ENCODE measurements at regions not wholly inside any gene's neighbourhood (a gene's known extent, or its start where the extent isn't known, plus 50 kb on each side); places are given as distances from the start of the nearest gene placed in this dataset.
"Not testable (repeated sequence)": the region's sequence is repeated elsewhere in the genome, so short reads cannot be mapped to it uniquely, and the experiment has no call there.

DNA sequence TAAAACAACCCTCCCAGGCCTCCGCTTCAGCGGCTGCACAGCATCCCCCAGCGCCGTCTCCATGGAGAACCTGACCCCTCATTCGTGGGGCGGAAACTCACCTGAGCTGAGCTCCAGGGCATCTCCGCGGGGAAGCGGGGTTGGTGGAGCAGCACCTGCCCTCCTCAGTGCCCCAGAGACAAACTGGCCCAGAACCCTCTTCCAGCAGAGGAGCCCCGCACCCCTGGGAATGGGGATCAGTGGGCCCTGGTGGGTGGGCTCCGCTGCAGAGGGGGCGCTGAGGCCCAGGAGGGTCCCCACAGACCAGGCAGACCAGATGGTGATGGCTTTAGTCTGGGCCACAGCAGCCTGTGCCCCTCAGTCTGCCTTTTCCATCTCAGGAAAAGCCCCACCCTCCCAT, 261.2 kb downstream of the ADGRD1 start:
- not testable (repeated sequence) for DNase-seq

DNA sequence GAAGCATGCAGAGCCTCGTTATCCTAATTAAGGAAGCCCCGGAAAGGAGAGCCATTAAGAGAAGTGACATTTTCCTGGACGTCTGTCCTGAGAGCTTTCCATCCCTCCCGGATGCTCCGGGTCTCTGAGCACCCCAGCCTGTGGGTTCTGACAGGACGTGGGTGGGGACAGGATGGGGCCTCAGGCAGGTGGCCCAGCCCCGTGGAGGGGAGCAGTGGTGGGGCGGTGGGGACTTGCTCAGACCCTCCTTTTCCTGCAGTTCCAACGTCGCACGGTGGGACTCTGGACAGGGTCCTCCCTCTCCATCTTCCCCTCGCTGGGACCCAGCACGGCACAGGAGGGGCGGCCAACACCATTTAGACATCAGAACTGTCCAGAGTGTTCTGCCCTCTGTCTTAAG, 262.9 kb downstream of the ADGRD1 start:
- DNase-seq = not testable (repeated sequence)

DNA sequence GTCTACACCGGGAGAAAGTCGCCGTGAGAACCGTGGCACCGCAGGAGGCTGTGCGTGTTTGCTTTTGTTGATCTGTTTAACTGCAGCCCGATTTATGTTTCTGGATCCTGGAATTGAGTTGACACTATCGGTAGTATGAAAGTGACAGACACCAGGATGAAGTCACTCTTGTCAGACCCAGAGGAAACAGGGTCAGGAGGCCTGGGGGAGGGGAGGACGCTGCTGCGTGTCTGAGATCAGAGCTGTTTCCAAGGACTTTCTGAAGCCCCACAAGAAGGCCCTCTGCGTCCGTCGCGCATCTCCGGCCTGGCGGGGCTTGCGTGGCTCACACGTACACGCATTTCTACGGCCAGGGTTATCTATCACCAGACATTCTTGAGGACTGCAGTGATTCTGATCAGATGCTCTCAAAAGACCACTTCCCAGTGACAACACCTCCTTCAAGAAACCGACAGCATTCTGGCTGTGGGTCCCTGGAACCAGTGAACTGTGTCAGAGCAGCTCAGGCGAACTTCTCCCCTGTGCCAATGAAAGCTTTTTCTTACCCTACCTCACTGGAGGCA, 263.4 kb downstream of the ADGRD1 start:
- no peak for DNase-seq

- DNase-seq = no peak
These were observed 264.6 kb downstream of the ADGRD1 start for GRCh38 chr12:131218026-131218922.

DNA sequence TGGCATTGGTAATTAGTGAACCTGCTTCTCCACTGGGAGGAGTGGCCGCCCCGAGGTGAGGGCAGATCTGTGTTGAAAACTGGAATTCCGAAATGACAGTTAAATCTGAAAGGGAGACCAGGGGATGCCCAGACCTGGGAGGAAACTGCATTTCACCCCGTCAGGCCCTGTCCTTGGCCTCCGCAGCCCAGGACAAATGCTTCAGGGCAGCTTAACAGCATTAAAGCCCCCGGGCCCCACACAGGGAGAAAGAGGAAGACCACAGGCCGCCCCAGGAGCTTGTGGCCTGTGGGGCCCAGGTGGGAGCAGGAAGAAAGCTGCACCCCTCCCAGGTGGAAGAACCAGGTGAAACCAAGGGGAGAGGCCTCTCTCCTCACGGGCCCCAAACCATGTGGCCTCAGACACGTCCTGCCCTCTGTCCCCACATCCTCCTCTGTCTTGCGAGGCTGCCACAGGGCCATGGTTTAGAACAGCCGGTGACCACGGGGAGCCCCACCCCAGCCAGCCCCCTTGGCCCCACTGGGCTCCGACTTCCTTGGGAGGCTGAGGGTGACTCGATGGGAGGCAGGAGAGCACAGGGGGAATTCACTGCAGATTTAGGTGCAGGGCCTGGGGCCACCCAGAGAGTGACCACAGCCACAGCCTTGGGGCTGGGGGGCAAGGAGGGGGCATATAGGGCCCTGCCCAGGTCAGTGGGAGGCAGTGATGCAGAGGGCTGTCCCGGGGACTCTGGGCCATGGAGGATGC, 265.4 kb downstream of the ADGRD1 start:
- DNase-seq = no peak

- DNase-seq = no peak
These were observed 266.1 kb downstream of the ADGRD1 start for GRCh38 chr12:131219670-131220330.

GRCh38 chr12:131220331-131220685, 266.6 kb downstream of the ADGRD1 start:
- DNase-seq = no peak

- no peak for DNase-seq
These were observed 267.6 kb downstream of the ADGRD1 start for GRCh38 chr12:131221061-131221956.

- DNase-seq = no peak
These were observed 268.2 kb downstream of the ADGRD1 start for GRCh38 chr12:131221957-131222328.

DNA sequence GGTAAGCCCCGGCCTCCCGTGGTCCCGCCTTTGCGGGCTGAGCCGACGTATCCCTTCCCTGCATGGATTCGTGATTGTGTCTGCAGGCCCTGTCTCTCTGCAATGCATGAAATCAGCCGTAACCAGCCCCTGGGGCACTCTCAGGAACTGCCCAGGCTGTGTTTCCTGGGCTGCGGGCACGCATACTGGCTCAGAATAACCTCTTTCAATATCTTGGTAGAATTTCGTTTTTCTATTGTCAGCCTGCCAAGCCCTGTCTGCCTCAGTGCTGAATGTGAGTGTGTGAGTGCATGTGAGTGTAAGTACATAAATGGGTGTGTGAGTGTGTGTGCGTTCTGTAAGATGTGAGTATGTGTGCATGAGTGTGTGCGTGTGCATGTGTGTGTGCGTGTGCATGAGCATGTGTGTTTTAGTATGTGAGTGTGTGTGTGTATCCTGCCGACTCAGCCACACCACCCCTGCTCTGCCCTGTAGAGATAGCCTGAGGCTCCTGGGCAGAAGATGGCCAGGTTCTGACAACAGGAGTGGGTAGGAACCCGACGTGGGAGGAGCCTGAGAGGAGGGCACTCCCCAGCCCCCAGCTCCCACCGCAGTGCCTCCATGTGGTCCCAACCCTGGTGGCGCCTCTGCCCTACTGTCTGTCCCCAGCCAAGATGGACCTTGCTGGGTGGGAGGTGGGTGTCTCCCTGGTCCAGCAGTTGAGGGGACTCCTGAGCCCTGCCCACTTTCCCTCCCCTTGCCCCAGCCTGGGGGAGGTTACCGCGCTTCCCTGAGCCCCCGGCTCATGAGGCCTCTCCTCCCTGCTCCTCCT, 268.8 kb downstream of the ADGRD1 start:
- DNase-seq = no peak

DNA sequence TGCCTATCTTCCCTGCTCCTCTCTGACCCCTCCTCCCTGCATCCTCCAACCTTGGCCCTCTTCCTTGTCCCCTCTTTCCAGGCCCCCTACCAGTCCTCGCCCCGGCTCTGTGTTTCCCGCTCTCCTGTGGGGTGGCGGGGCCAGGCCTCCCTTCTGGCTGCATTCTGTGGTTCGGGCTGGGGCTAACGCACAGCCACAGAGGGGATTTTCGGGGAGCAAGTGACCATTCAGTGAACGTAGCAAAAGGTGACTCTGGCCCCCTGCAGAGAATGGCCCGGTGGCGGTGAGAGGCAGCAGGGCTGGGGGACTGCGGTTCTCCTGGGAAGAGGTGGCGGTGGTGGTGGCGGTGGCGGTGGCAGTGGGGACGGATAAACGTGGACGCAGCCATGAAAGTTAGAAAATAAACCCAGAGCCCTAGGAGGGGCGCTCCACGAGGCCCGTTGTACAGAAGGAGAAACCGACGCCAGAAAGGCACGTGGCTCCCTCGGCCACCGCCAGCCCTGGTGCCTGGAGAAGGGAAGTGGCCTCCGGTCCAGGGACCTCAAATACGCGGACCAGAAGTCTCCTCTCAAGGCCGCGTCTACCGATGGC, 269.6 kb downstream of the ADGRD1 start:
- DNase-seq = no peak

DNA sequence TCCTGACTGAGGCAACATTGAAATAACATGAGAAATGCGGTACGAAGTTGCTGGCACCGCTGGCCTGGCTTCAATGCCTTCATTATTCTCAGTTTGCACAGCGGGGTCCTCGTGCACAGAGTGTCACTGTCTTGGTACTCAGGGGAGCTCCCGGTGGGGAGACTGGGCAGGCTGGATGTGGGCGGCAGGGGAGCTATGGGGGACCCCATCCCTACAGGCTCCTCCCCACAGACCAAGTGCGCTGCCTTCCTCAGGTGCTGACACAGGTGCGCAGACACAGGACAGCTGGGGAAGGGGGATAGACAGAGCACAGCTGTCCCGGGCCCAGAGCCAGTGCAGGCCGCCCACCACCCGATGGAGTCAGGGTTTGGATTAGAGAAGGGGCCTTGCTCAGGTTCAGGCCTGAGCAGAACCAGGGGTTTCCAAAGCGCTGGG, 270.1 kb downstream of the ADGRD1 start:
- no peak for DNase-seq

GRCh38 chr12:131224226-131225065, 270.7 kb downstream of the ADGRD1 start:
- DNase-seq = not testable (repeated sequence)

DNA sequence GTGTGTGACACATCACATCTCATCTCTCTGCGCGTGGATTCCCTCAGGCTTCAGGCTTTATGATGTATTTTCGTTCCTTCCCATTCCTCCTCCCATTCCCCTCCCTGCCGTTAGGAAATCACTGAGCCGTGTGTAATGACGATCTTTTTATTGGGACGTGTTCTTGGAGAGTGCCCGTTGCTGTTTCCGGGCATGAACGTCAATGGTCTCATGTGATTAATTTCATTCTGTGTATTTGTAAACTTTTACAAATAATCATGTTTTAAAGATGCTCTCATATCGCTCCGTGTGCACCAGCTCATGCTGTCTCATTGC, 271.3 kb downstream of the ADGRD1 start:
- DNase-seq = not testable (repeated sequence)

GRCh38 chr12:131226345-131227265, 272.9 kb downstream of the ADGRD1 start:
- DNase-seq = no peak

DNA sequence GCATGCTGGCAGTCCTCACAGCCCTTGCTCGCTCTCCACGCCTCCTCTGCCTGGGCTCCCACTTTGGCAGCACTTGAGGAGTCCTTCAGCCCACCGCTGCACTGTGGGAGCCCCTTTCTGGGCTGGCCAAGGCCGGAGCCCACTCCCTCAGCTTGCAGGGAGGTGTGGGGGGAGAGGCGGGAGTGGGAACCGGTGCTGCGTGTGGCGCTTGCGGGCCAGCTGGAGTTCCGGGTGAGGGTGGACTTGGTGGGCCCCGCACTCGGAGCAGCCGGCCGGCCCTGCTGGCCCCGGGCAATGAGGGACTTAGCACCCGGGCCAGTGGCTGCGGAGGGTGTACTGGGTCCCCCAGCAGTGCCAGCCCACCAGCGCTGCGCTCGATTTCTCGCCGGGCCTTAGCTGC, 273.9 kb downstream of the ADGRD1 start:
- DNase-seq = not testable (repeated sequence)

GRCh38 chr12:131229079-131229425, 275.3 kb downstream of the ADGRD1 start:
- not testable (repeated sequence) for DNase-seq

GRCh38 chr12:131229426-131230339, 276.0 kb downstream of the ADGRD1 start:
- no peak for DNase-seq

All from CD4-positive, alpha-beta T cell treated with Interleukin-21 for 1 hour (primary cell).